Esophagus muscularis mucosa (tissue), 4 donors: ENCODE measurements at regions not wholly inside any gene's neighbourhood (a gene's known extent, or its start where the extent isn't known, plus 50 kb on each side); places are given as distances from the start of the nearest gene placed in this dataset.

ENCODE experiments used
- CTCF ChIP-seq, 3 experiments: fragments of 200-600 bp in 2 of 3; fragments of 450-650 bp in 1 of 3; sonication (generic) in 2 of 3; IDR thresholded peaks; one replicate each; pipeline ENCODE4 v1.5.1; 2017 to 2019; ENCODE audit warnings: antibody characterized with exemption in 3 of 3, mild to moderate bottlenecking in 2 of 3, moderate library complexity in 1 of 3
- EP300 ChIP-seq: sonication (generic); formaldehyde crosslinking; IDR thresholded peaks from one replicate; pipeline ENCODE4 v1.6.1; 2017; ENCODE audit warnings: antibody characterized with exemption
- POLR2A ChIP-seq: fragments of 450-650 bp; IDR thresholded peaks from one replicate; pipeline ENCODE4 v1.6.1; 2017; ENCODE audit warnings: antibody characterized with exemption, moderate library complexity, mild to moderate bottlenecking, low read depth
- POLR2AphosphoS5 ChIP-seq, 2 donors: sonication (generic); formaldehyde crosslinking; IDR thresholded peaks; one replicate each; pipeline ENCODE4 v1.6.1; 2017; ENCODE audit warnings: antibody characterized with exemption in 2 of 2

- TF ChIP-seq CTCF (IDR thresholded peaks at IDR 0.05) (no peak), POLR2A (no peak), EP300 (no peak), POLR2AphosphoS5 (IDR thresholded peaks at IDR 0.05) (no peak)
Measured at GRCh38 chr2:129408570-129408969, 570.9 kb upstream of the RAB6C start.
